Esophagus muscularis mucosa (tissue), 4 donors: ENCODE measurements at regions not wholly inside any gene's neighbourhood (a gene's known extent, or its start where the extent isn't known, plus 50 kb on each side); places are given as distances from the start of the nearest gene placed in this dataset.

Experiments
- DNase-seq: peaks from one replicate; pipeline ENCODE4 v3.0.0-alpha.2; 2017; ENCODE audit errors: extremely low spot score
- H3K27ac ChIP-seq, 4 donors: fragments of 200-600 bp; sonication (generic); replicated peaks in 1 of 4; 1 replicate in 3 of 4; 2 replicates in 1 of 4; pipeline ENCODE4 v1.5.1; 2016 to 2019; ENCODE audit warnings: mild to moderate bottlenecking in 1 of 4
- H3K27me3 ChIP-seq, 4 donors: fragments of 200-600 bp; sonication (generic); one replicate each; pipeline versions ENCODE4 v1.5.1 to v1.6.0; 2016 to 2019
- H3K36me3 ChIP-seq, 4 donors: fragments of 200-600 bp; sonication (generic); one replicate each; pipeline ENCODE4 v1.5.1; 2016 to 2019
- H3K4me1 ChIP-seq, 4 donors: fragments of 200-600 bp; sonication (generic); one replicate each; pipeline ENCODE4 v1.5.1; 2016 to 2019
- H3K4me3 ChIP-seq, 4 donors: fragments of 200-600 bp; sonication (generic); 1 replicate in 2 of 4; 2 replicates in 2 of 4; pipeline ENCODE4 v1.5.1; 2016 to 2019; ENCODE audit warnings: mild to moderate bottlenecking in 4 of 4, moderate library complexity in 1 of 4
- H3K9me3 ChIP-seq, 4 donors: fragments of 200-600 bp; sonication (generic); 1 replicate in 3 of 4; 2 replicates in 1 of 4; pipeline ENCODE4 v1.5.1; 2016 to 2019
- EP300 ChIP-seq: sonication (generic); formaldehyde crosslinking; IDR thresholded peaks from one replicate; pipeline ENCODE4 v1.6.1; 2017; ENCODE audit warnings: antibody characterized with exemption
- POLR2A ChIP-seq: fragments of 450-650 bp; IDR thresholded peaks from one replicate; pipeline ENCODE4 v1.6.1; 2017; ENCODE audit warnings: antibody characterized with exemption, moderate library complexity, mild to moderate bottlenecking, low read depth
- POLR2AphosphoS5 ChIP-seq, 2 donors: sonication (generic); formaldehyde crosslinking; IDR thresholded peaks; one replicate each; pipeline ENCODE4 v1.6.1; 2017; ENCODE audit warnings: antibody characterized with exemption in 2 of 2
- WGBS: methylation state at CpG from one replicate; pipeline ENCODE4 v1.1.5; 2018; 5-methylcytosine and 5-hydroxymethylcytosine counted together
- intact Hi-C: fragments of 100-400 bp; cut with DNase I; formaldehyde crosslinking; loops from one replicate; pipeline ENCODE4 v1.15.1; 2023
- TF ChIP-seq, protein P1 (sequence below), 3 experiments: fragments of 200-600 bp in 2 of 3; fragments of 450-650 bp in 1 of 3; sonication (generic) in 2 of 3; IDR thresholded peaks; one replicate each; pipeline ENCODE4 v1.5.1; 2017 to 2019; ENCODE audit warnings: antibody characterized with exemption in 3 of 3, mild to moderate bottlenecking in 2 of 3, moderate library complexity in 1 of 3

DNA sequence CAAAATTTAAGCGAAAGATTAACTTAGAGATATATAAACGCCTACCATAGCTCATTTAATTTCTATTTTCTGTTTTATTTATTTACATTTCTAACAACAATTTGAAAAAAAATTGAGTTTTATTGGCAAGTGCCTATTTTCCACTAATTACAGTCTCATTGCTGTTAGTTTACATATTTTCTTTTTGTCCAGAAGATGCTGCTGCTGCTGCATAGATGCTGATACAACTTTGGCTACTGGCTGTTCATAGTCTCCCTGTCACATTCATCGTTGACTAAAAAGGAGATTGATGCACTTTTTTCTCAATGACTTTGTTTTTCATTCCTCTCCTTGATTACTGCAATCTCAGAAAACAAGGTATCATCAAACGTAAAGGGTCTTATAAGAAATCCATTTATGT, 235.4 kb downstream of the CDH9 start:
- Histone ChIP-seq H3K4me3 (no peak overlapping the region), H3K27ac (no peak overlapping the region), H3K9me3 (peaks cover 0 to 13% (median 7%) of the 10 kb centered on the region in 4 donors), H3K4me1 (no peaks in the 10 kb centered on the region), H3K27me3 (no peaks in the 10 kb centered on the region), H3K36me3 (no peaks in the 10 kb centered on the region)
- intact Hi-C loops, result no loop called here
- no peak for TF ChIP-seq EP300
- TF ChIP-seq, protein P1, sequence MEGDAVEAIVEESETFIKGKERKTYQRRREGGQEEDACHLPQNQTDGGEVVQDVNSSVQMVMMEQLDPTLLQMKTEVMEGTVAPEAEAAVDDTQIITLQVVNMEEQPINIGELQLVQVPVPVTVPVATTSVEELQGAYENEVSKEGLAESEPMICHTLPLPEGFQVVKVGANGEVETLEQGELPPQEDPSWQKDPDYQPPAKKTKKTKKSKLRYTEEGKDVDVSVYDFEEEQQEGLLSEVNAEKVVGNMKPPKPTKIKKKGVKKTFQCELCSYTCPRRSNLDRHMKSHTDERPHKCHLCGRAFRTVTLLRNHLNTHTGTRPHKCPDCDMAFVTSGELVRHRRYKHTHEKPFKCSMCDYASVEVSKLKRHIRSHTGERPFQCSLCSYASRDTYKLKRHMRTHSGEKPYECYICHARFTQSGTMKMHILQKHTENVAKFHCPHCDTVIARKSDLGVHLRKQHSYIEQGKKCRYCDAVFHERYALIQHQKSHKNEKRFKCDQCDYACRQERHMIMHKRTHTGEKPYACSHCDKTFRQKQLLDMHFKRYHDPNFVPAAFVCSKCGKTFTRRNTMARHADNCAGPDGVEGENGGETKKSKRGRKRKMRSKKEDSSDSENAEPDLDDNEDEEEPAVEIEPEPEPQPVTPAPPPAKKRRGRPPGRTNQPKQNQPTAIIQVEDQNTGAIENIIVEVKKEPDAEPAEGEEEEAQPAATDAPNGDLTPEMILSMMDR (IDR thresholded peaks at IDR 0.05), result no peak
- 65% methylated on average over 4 of the region's 4 CpGs for WGBS
- DNase-seq, result no peak

DNA sequence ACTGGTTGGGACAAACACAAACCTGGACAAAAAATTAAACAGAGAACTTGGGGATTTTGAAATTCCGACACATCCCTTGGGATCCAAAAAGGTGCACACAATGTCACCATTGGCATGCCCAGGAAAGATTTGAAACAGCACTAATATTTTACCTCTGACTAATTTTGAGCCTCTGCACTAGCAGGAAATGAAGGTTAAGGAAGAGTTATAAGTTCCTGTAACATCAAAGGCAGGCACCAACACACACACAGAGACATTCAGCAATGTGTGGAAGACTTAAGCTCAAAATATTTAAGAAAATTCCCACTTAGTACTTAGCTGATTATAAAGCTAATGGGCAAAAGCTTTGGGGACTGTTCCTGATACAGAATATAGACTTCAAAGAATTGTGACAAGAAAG, 247.0 kb downstream of the CDH9 start:
- Histone ChIP-seq H3K9me3 (no peaks in the 10 kb centered on the region), H3K27me3 (no peaks in the 10 kb centered on the region), H3K4me3 (no peak overlapping the region), H3K36me3 (no peaks in the 10 kb centered on the region), H3K4me1 (no peaks in the 10 kb centered on the region), H3K27ac (no peak overlapping the region)
- no peak for DNase-seq
- intact Hi-C loops, result no loop called here
- TF ChIP-seq, protein P1 (IDR thresholded peaks at IDR 0.05), result no peak
- 94% methylated on average over 1 of the region's 1 CpG for WGBS

DNA sequence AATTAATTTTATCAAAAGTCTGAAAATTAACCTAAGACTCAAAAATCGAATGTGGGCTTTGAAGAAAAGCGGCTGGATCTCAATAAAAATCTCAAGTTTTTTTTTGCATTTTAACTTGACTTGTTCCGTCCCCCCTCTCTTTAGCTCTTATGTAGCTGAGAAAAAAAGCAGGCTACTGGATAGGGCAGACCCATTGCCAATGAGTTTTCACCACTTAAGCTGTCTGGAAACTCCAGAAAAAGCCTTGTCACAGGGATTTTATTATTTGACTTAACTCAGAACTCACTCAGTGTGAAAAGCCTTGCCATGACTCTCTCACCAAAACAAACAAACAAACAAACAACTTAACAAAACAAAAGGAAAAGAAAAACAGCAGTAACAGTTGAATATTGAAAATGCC, 247.4 kb downstream of the CDH9 start:
- Histone ChIP-seq H3K36me3 (no peaks in the 10 kb centered on the region), H3K27me3 (no peaks in the 10 kb centered on the region), H3K4me1 (no peaks in the 10 kb centered on the region), H3K4me3 (no peak overlapping the region), H3K27ac (no peak overlapping the region), H3K9me3 (no peaks in the 10 kb centered on the region)
- WGBS, result 35% methylated on average over 3 of the region's 3 CpGs
- intact Hi-C loops, result no loop called here
- no peak for DNase-seq
- no peak for TF ChIP-seq POLR2AphosphoS5 (IDR thresholded peaks at IDR 0.05)

DNA sequence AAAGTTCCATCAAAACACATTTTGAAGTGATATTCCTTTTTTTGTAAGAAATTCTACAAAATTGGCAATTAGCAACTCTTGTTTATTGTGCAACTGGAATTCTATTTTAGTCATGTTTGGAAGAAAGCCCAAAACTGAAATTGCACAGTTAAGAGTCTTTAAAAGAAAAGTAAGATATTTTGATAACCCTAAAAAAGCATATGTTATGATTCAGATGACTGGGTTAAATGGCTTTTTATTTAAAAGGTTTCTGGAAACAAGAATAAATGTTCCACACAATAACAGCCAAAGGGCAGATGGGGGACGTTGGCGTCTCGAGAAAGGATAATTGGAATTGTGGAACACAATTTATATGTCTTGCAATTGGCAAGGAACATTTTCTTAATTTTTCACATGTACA, 275.2 kb downstream of the CDH9 start:
- Histone ChIP-seq H3K27me3 (no peaks in the 10 kb centered on the region), H3K36me3 (no peaks in the 10 kb centered on the region), H3K4me3 (no peak overlapping the region), H3K27ac (no peak overlapping the region), H3K4me1 (no peaks in the 10 kb centered on the region), H3K9me3 (peaks cover 0 to 3% (median 0%) of the 10 kb centered on the region in 4 donors)
- 43% methylated on average over 3 of the region's 3 CpGs for WGBS
- no peak for DNase-seq
- intact Hi-C loops, result no loop called here
- TF ChIP-seq POLR2AphosphoS5 (IDR thresholded peaks at IDR 0.05) (no peak), EP300 (no peak), POLR2A (no peak)
- TF ChIP-seq, protein P1 (IDR thresholded peaks at IDR 0.05), result no peak

DNA sequence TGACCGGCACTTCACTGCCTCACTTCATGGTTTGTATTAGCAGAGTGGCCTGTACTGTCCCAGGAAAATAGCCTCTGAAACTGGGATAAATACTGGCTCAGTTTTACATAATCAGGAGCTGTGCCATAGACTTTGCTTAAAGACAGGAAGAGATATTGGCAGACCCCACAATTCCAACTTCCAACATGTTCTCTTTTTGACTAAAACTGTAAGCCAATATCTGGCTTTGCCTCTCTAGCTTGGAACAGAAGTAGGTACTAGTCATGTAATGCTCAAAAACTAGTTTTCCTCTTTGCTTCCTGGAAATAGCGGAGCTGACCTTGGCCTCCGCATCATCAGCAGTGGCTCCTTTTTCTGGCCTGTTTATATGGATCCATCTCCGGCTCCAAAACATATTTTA, 276.9 kb downstream of the CDH9 start:
- TF ChIP-seq POLR2A, result no peak
- TF ChIP-seq EP300, result no peak
- TF ChIP-seq, protein P1 (IDR thresholded peaks at IDR 0.05), result no peak
- no peak for TF ChIP-seq POLR2AphosphoS5 (IDR thresholded peaks at IDR 0.05)

More for the DNA sequence above, 276.9 kb downstream of the CDH9 start:
- Histone ChIP-seq H3K36me3 (no peaks in the 10 kb centered on the region), H3K27me3 (no peaks in the 10 kb centered on the region), H3K4me1 (no peaks in the 10 kb centered on the region), H3K9me3 (no peaks in the 10 kb centered on the region), H3K27ac (no peak overlapping the region), H3K4me3 (no peak overlapping the region)
- no peak for DNase-seq
- intact Hi-C loops, result no loop called here
- 79% methylated on average over 4 of the region's 4 CpGs for WGBS
